GM23248 (cell line): ENCODE measurements at regions not wholly inside any gene's neighbourhood (a gene's known extent, or its start where the extent isn't known, plus 50 kb on each side); places are given as distances from the start of the nearest gene placed in this dataset.

ENCODE experiments used
- EZH2 ChIP-seq: fragments of 200-600 bp; sonication (generic); IDR thresholded peaks from 2 replicates; pipeline ENCODE4 v1.6.1; 2018; ENCODE audit warnings: antibody characterized with exemption, mild to moderate bottlenecking; ENCODE audit not compliant: insufficient read depth, poor library complexity, severe bottlenecking
- EZH2phosphoT487 ChIP-seq: fragments of 200-600 bp; sonication (generic); IDR thresholded peaks from 2 replicates; pipeline ENCODE4 v1.6.1; 2018; ENCODE audit warnings: antibody characterized with exemption, moderate library complexity, mild to moderate bottlenecking, low read depth; ENCODE audit not compliant: insufficient read depth

DNA sequence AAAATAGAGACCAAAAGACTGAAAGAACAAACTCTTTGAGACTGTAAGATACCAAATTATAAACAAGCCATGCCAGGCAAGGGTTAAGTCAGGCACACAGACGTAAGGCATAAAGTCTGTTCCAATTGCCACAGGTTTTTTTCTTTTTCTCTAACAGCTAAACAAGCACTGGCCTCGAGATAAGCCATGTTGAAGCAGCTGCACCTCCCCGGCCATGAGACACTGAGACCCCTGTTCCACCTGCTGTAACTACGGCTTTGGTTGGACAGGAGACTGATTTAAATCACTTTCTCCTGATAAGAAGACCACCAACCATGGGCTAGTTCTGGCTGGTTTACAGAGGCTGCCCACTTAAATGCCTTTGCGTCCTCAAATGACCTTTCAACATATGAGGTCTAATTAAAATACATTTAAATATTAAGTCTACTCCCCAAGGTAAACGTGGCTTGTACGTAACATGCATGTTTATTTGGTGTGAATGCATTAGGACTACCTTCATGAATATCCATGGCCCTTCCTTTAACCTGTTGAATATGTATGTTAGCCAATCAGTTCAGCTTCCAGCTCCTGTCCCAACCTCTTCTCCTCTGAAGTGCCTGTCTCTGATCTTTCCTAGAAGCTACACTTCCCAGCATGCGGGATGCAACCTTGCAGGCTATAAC is 117.2 kb downstream of the CMPK2 start:
- no peak for TF ChIP-seq EZH2
- TF ChIP-seq EZH2phosphoT487 = no peak
